GM23338 (cell line): ENCODE measurements at regions not wholly inside any gene's neighbourhood (a gene's known extent, or its start where the extent isn't known, plus 50 kb on each side); places are given as distances from the start of the nearest gene placed in this dataset.

Source experiments
- ATAC-seq: fragments of 200-7000 bp; cut with Tn5 transposase; 3 replicates; pipeline ENCODE4 v1.9.1; 2020
- DNase-seq: peaks from one replicate; pipeline ENCODE4 v3.0.0-alpha.2; 2015; ENCODE audit warnings: low spot score
- H2AFZ ChIP-seq: fragments of 200-600 bp; sonication (generic); 2 replicates; pipeline ENCODE4 v1.8.0; 2016; ENCODE audit warnings: antibody characterized with exemption, mild to moderate bottlenecking, moderate library complexity
- H3F3A ChIP-seq: fragments of 200-600 bp; sonication (generic); replicated peaks from 2 replicates; pipeline ENCODE4 v1.8.0; 2017; ENCODE audit warnings: antibody characterized with exemption, mixed run types, low read depth
- H3K27ac ChIP-seq: fragments of 200-600 bp; sonication (generic); 2 replicates; pipeline ENCODE4 v1.6.1; 2016; ENCODE audit warnings: low read depth
- H3K27me3 ChIP-seq: fragments of 200-600 bp; sonication (generic); 2 replicates; pipeline ENCODE4 v1.8.0; 2016; ENCODE audit warnings: mild to moderate bottlenecking, mixed run types, moderate library complexity; ENCODE audit not compliant: insufficient read depth
- H3K36me3 ChIP-seq: fragments of 200-600 bp; sonication (generic); 2 replicates; pipeline ENCODE4 v1.8.0; 2016; ENCODE audit warnings: mild to moderate bottlenecking; ENCODE audit not compliant: insufficient read depth
- H3K4me1 ChIP-seq: fragments of 200-600 bp; sonication (generic); 2 replicates; pipeline ENCODE4 v1.8.0; 2016; ENCODE audit warnings: mild to moderate bottlenecking, moderate library complexity; ENCODE audit not compliant: insufficient read depth
- H3K4me2 ChIP-seq: fragments of 200-600 bp; sonication (generic); 2 replicates; pipeline ENCODE4 v1.7.1; 2017; ENCODE audit warnings: mixed run types
- H3K4me3 ChIP-seq: fragments of 200-600 bp; sonication (generic); 2 replicates; pipeline ENCODE4 v1.6.1; 2016; ENCODE audit warnings: mixed run types
- H3K79me2 ChIP-seq: fragments of 200-600 bp; sonication (generic); replicated peaks from 2 replicates; pipeline ENCODE4 v1.8.0; 2017; ENCODE audit warnings: mild to moderate bottlenecking; ENCODE audit not compliant: insufficient read depth
- H3K9me2 ChIP-seq: fragments of 200-600 bp; sonication (generic); 2 replicates; pipeline ENCODE4 v1.8.0; 2017; ENCODE audit not compliant: insufficient read depth
- H4K20me1 ChIP-seq: fragments of 200-600 bp; sonication (generic); replicated peaks from 2 replicates; pipeline ENCODE4 v1.8.0; 2017; ENCODE audit warnings: mild to moderate bottlenecking; ENCODE audit not compliant: insufficient read depth
- H3K27ac Mint-ChIP-seq: 2 replicates; pipeline ENCODE4 v1.8.0; 2020; ENCODE audit warnings: inconsistent platforms, mild to moderate bottlenecking, moderate library complexity, mixed read lengths
- H3K27me3 Mint-ChIP-seq: 3 replicates; pipeline ENCODE4 v1.8.0; 2022; ENCODE audit warnings: low read depth, mild to moderate bottlenecking, moderate library complexity, mixed read lengths, inconsistent platforms; ENCODE audit not compliant: insufficient read depth, poor library complexity
- H3K36me3 Mint-ChIP-seq: 3 replicates; pipeline ENCODE4 v1.8.0; 2021; ENCODE audit warnings: low read depth, mild to moderate bottlenecking, inconsistent platforms, moderate library complexity, mixed read lengths
- H3K4me1 Mint-ChIP-seq: 3 replicates; pipeline ENCODE4 v1.8.0; 2020; ENCODE audit warnings: mild to moderate bottlenecking, inconsistent platforms, mixed read lengths
- H3K4me3 Mint-ChIP-seq: 3 replicates; pipeline ENCODE4 v1.8.0; 2021; ENCODE audit warnings: moderate library complexity, mild to moderate bottlenecking, inconsistent platforms, mixed read lengths
- H3K9me3 Mint-ChIP-seq: 3 replicates; pipeline ENCODE4 v1.8.0; 2020; ENCODE audit warnings: moderate library complexity, mild to moderate bottlenecking, inconsistent platforms, mixed read lengths
- CREB1 ChIP-seq: fragments of 250-450 bp; sonication (Bioruptor Pico); IDR thresholded peaks from 2 replicates; pipeline ENCODE4 v1.5.0; 2020; ENCODE audit warnings: low read depth, mild to moderate bottlenecking, moderate library complexity
- ETS1 ChIP-seq: IDR thresholded peaks from 2 replicates; pipeline ENCODE4 v1.6.1; 2016; ENCODE audit warnings: antibody characterized with exemption
- EZH2 ChIP-seq: fragments of 200-600 bp; sonication (generic); IDR thresholded peaks from one replicate; pipeline ENCODE4 v1.8.0; 2017; ENCODE audit warnings: antibody characterized with exemption, mild to moderate bottlenecking, low read depth; ENCODE audit not compliant: unreplicated experiment
- EZH2phosphoT487 ChIP-seq: fragments of 200-600 bp; sonication (generic); IDR thresholded peaks from one replicate; pipeline ENCODE4 v1.8.1; 2018; ENCODE audit warnings: antibody characterized with exemption; ENCODE audit not compliant: unreplicated experiment
- JUNB ChIP-seq: IDR thresholded peaks from one replicate; pipeline ENCODE4 v1.6.1; 2016; ENCODE audit warnings: antibody characterized with exemption; ENCODE audit not compliant: unreplicated experiment
- NANOG ChIP-seq: IDR thresholded peaks from 2 replicates; pipeline ENCODE4 v1.6.1; 2016; ENCODE audit warnings: antibody characterized with exemption, borderline replicate concordance
- REST ChIP-seq: IDR thresholded peaks from one replicate; pipeline ENCODE4 v1.6.1; 2018; ENCODE audit warnings: antibody characterized with exemption; ENCODE audit not compliant: unreplicated experiment
- STAT1 ChIP-seq: IDR thresholded peaks from one replicate; pipeline ENCODE4 v1.6.1; 2016; ENCODE audit warnings: antibody characterized with exemption; ENCODE audit not compliant: unreplicated experiment
- ZNF114 ChIP-seq: fragments of 250-450 bp; sonication (Bioruptor Pico); IDR thresholded peaks from 2 replicates; pipeline ENCODE4 v1.5.0; 2020; ENCODE audit warnings: mild to moderate bottlenecking, moderate library complexity

GRCh38 chr2:220707261-220707660 is 864.8 kb downstream of the EPHA4 start:
- Histone ChIP-seq H3K36me3 (no peaks in the 10 kb centered on the region), H3K79me2 (no peaks in the 10 kb centered on the region), H3K4me3 (no peak overlapping the region), H3K4me1 (0 out of 2 replicates have a peak, but pooled peaks cover 3% of the 10 kb centered on the region), H3K27me3 (no peaks in the 10 kb centered on the region), H3K9me2 (peaks cover 9% of the 10 kb centered on the region), H4K20me1 (no peaks in the 10 kb centered on the region), H3F3A (no peaks in the 10 kb centered on the region), H3K27ac (no peak overlapping the region), H3K4me2 (no peak overlapping the region), H2AFZ (no peak overlapping the region)
- no peak for TF ChIP-seq JUNB
- TF ChIP-seq EZH2, result no peak
- Mint-ChIP-seq H3K27ac (no peak overlapping the region), H3K9me3 (peaks cover 4% of the 10 kb centered on the region; the same call in 1 of the 3 replicates), H3K27me3 (no peaks in the 10 kb centered on the region), H3K4me1 (peaks cover 13% of the 10 kb centered on the region; the same call in 2 of the 3 replicates), H3K4me3 (no peak overlapping the region), H3K36me3 (peaks cover 3% of the 10 kb centered on the region; the same call in 1 of the 3 replicates)
- ATAC-seq (no peak), DNase-seq (no peak)

- Histone ChIP-seq H3K27ac (no peak overlapping the region), H3K79me2 (no peaks in the 10 kb centered on the region), H3K4me1 (0 out of 2 replicates have a peak, but pooled peaks cover 3% of the 10 kb centered on the region), H3K4me3 (no peak overlapping the region), H3K9me2 (peaks cover 9% of the 10 kb centered on the region), H3K36me3 (no peaks in the 10 kb centered on the region), H3K27me3 (no peaks in the 10 kb centered on the region), H3K4me2 (no peak overlapping the region), H3F3A (no peaks in the 10 kb centered on the region), H2AFZ (no peak overlapping the region), H4K20me1 (no peaks in the 10 kb centered on the region)
- TF ChIP-seq CREB1 (CRISPR knock-in tag) (no peak), ZNF114 (no peak), ETS1 (no peak), EZH2phosphoT487 (no peak), JUNB (no peak), NANOG (no peak), REST (no peak), STAT1 (no peak), EZH2 (no peak)
- Mint-ChIP-seq H3K9me3 (peaks cover 4% of the 10 kb centered on the region; the same call in 1 of the 3 replicates), H3K27me3 (no peaks in the 10 kb centered on the region), H3K27ac (no peak overlapping the region), H3K4me1 (peaks cover 9% of the 10 kb centered on the region; the same call in 2 of the 3 replicates), H3K4me3 (no peak overlapping the region), H3K36me3 (peaks cover 3% of the 10 kb centered on the region; the same call in 1 of the 3 replicates)
- DNase-seq, result no peak
- ATAC-seq, result no peak
These were observed 863.7 kb downstream of the EPHA4 start for GRCh38 chr2:220708366-220708765.
